GM12892 (cell line): ENCODE measurements at regions not wholly inside any gene's neighbourhood (a gene's known extent, or its start where the extent isn't known, plus 50 kb on each side); places are given as distances from the start of the nearest gene placed in this dataset.

Source experiments
- POLR2A ChIP-seq: IDR thresholded peaks from 2 replicates; pipeline ENCODE4 v1.6.1; 2011; ENCODE audit warnings: low read depth, low read length, control low read depth
- POLR2AphosphoS5 ChIP-seq: IDR thresholded peaks from 2 replicates; pipeline ENCODE4 v1.6.1; 2011; ENCODE audit warnings: low read depth, low read length, control low read depth
- TAF1 ChIP-seq: IDR thresholded peaks from 2 replicates; pipeline ENCODE4 v1.6.1; 2011; ENCODE audit warnings: low read depth, mild to moderate bottlenecking, control low read depth, low read length, borderline replicate concordance

DNA sequence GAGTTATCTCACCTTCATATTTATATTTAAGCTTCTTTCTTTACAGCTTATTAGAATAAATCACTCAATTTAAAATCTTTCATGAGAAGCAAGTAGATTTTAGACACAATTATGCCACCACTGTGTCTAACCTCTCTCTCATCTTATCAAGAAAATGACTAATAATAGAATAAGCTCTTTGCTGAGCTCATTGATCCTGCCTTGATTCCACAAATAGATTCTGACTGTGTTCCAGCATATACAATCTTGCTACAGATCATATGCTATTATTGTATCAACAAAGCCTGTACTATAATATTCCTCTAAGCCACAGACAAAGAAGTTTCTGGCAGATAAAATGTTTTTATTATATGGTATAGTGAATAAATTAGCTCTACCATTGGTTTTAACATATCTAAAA lies 168.7 kb upstream of the GULP1 start:
- TF ChIP-seq POLR2A (no peak), POLR2AphosphoS5 (no peak), TAF1 (no peak)
